HG03039 (cell line): ENCODE measurements at regions not wholly inside any gene's neighbourhood (a gene's known extent, or its start where the extent isn't known, plus 50 kb on each side); places are given as distances from the start of the nearest gene placed in this dataset.

Source experiments
- ATAC-seq: cut with Tn5 transposase; IDR thresholded peaks from one replicate; pipeline ENCODE4 v1.9.1; 2021; ENCODE audit warnings: mild to moderate bottlenecking, moderate library complexity; ENCODE audit not compliant: unreplicated experiment

GRCh38 chr2:128447538-128447995, 128.9 kb upstream of the HS6ST1 start:
- ATAC-seq = no peak

- ATAC-seq = no peak
Observed at GRCh38 chr2:128448331-128449225, 129.9 kb upstream of the HS6ST1 start.

GRCh38 chr2:128449226-128450061, 130.8 kb upstream of the HS6ST1 start:
- ATAC-seq = no peak

- ATAC-seq = no peak
Observed at GRCh38 chr2:128450211-128451024, 131.8 kb upstream of the HS6ST1 start.

GRCh38 chr2:128451084-128452023, 132.7 kb upstream of the HS6ST1 start:
- ATAC-seq = no peak

- ATAC-seq = no peak
Observed at GRCh38 chr2:128452024-128452411, 133.3 kb upstream of the HS6ST1 start.

- no peak for ATAC-seq
Observed at GRCh38 chr2:128452536-128453530, 134.2 kb upstream of the HS6ST1 start.

- ATAC-seq = no peak
Observed at GRCh38 chr2:128454980-128455720, 136.5 kb upstream of the HS6ST1 start.

GRCh38 chr2:128455721-128456050, 137.0 kb upstream of the HS6ST1 start:
- no peak for ATAC-seq

GRCh38 chr2:128456281-128456680, 137.6 kb upstream of the HS6ST1 start:
- ATAC-seq = no peak

- ATAC-seq = no peak
Observed at GRCh38 chr2:128457006-128457604, 138.4 kb upstream of the HS6ST1 start.

- ATAC-seq = no peak
Observed at GRCh38 chr2:128457716-128458115, 139.0 kb upstream of the HS6ST1 start.

GRCh38 chr2:128458505-128458904, 139.8 kb upstream of the HS6ST1 start:
- no peak for ATAC-seq

- ATAC-seq = no peak
Observed at GRCh38 chr2:128464456-128464855, 145.8 kb upstream of the HS6ST1 start.

GRCh38 chr2:128465246-128466170, 146.8 kb upstream of the HS6ST1 start:
- no peak for ATAC-seq

- ATAC-seq = no peak
Observed at GRCh38 chr2:128466376-128466775, 147.7 kb upstream of the HS6ST1 start.

- no peak for ATAC-seq
Observed at GRCh38 chr2:128466776-128467175, 148.1 kb upstream of the HS6ST1 start.
